HG02943 (cell line): ENCODE measurements at regions not wholly inside any gene's neighbourhood (a gene's known extent, or its start where the extent isn't known, plus 50 kb on each side); places are given as distances from the start of the nearest gene placed in this dataset.

Experiments used
- ATAC-seq: cut with Tn5 transposase; IDR thresholded peaks from one replicate; pipeline ENCODE4 v1.9.1; 2021; ENCODE audit warnings: mild to moderate bottlenecking, low read depth, moderate library complexity; ENCODE audit not compliant: unreplicated experiment

GRCh38 chr18:22541232-22541631, 123.5 kb upstream of the CTAGE1 start:
- ATAC-seq = no peak

- no peak for ATAC-seq
Measured at GRCh38 chr18:22542406-22542835, 124.7 kb upstream of the CTAGE1 start.

GRCh38 chr18:22543769-22544168, 126.1 kb upstream of the CTAGE1 start:
- ATAC-seq = no peak

GRCh38 chr18:22544626-22545025, 126.9 kb upstream of the CTAGE1 start:
- ATAC-seq = no peak

GRCh38 chr18:22545066-22545760, 127.5 kb upstream of the CTAGE1 start:
- no peak for ATAC-seq

- no peak for ATAC-seq
Measured at GRCh38 chr18:22546905-22547570, 129.3 kb upstream of the CTAGE1 start.

GRCh38 chr18:22547807-22548561, 130.3 kb upstream of the CTAGE1 start:
- ATAC-seq = no peak

GRCh38 chr18:22549260-22549937, 131.7 kb upstream of the CTAGE1 start:
- ATAC-seq = no peak

- no peak for ATAC-seq
Measured at GRCh38 chr18:22550366-22550765, 132.7 kb upstream of the CTAGE1 start.

GRCh38 chr18:22550861-22551260, 133.1 kb upstream of the CTAGE1 start:
- no peak for ATAC-seq

- ATAC-seq = no peak
Measured at GRCh38 chr18:22551536-22552151, 133.9 kb upstream of the CTAGE1 start.

- ATAC-seq = no peak
Measured at GRCh38 chr18:22552254-22552653, 134.5 kb upstream of the CTAGE1 start.

- ATAC-seq = no peak
Measured at GRCh38 chr18:22552899-22553460, 135.3 kb upstream of the CTAGE1 start.

GRCh38 chr18:22556222-22557167, 138.8 kb upstream of the CTAGE1 start:
- ATAC-seq = no peak

- ATAC-seq = no peak
Measured at GRCh38 chr18:22557168-22557941, 139.6 kb upstream of the CTAGE1 start.

GRCh38 chr18:22558945-22559385, 141.2 kb upstream of the CTAGE1 start:
- ATAC-seq = no peak

- ATAC-seq = no peak
Measured at GRCh38 chr18:22559414-22560274, 141.9 kb upstream of the CTAGE1 start.
